ENCODE measurements at regions not wholly inside any gene's neighbourhood (a gene's known extent, or its start where the extent isn't known, plus 50 kb on each side); places are given as distances from the start of the nearest gene placed in this dataset.

- Histone ChIP-seq H3K14ac (ENCODE audit: insufficient read depth, low read length) (no peak overlapping the region), H3K4ac (ENCODE audit: low read depth, low read length) (no peak overlapping the region), H3K79me1 (ENCODE audit: insufficient read depth, low read depth, low read length, poor library complexity, severe bottlenecking) (no peaks in the 10 kb centered on the region), H4K8ac (replicated peaks; ENCODE audit: insufficient read length, low read depth, low read length) (no peak overlapping the region), H3K27me3 (ENCODE audit: insufficient read depth, low read length) (no peaks in the 10 kb centered on the region), H2BK15ac (ENCODE audit: low read depth, low read length) (no peak overlapping the region), H3K4me1 (ENCODE audit: insufficient read depth, low read length) (no peaks in the 10 kb centered on the region), H2AFZ (ENCODE audit: low read length) (no peak overlapping the region), H3K9me3 (ENCODE audit: control insufficient read depth, low read depth, low read length) (no peaks in the 10 kb centered on the region), H3K56ac (ENCODE audit: insufficient read length, low read depth, low read length) (no peak overlapping the region), H2BK20ac (ENCODE audit: low read depth, low read length, poor library complexity, severe bottlenecking) (no peak overlapping the region), H4K5ac (ENCODE audit: insufficient read length, low read depth, low read length) (no peak overlapping the region), H3K18ac (ENCODE audit: insufficient read length, low read depth, low read length) (no peak overlapping the region), H2BK5ac (ENCODE audit: insufficient read length, low read length) (no peak overlapping the region), H3K27ac (ENCODE audit: insufficient read length, low read depth, low read length) (no peak overlapping the region), H3K9ac (ENCODE audit: extremely low read depth, insufficient read length, low read length) (no peak overlapping the region), H4K91ac (ENCODE audit: insufficient read length, low read depth, low read length) (no peak overlapping the region), H3K23me2 (ENCODE audit: insufficient read length, low read depth, low read length, poor library complexity, severe bottlenecking) (no peaks in the 10 kb centered on the region), H2BK120ac (ENCODE audit: low read depth, low read length, poor library complexity, severe bottlenecking) (no peak overlapping the region), H2BK12ac (ENCODE audit: insufficient read length, low read depth, low read length) (no peak overlapping the region), H4K20me1 (ENCODE audit: control insufficient read depth, insufficient read depth, insufficient read length) (no peaks in the 10 kb centered on the region), H3K23ac (ENCODE audit: insufficient read length, low read depth, low read length) (no peak overlapping the region), H3T11ph (ENCODE audit: low read length) (no peak overlapping the region), H3K79me2 (ENCODE audit: insufficient read depth, low read length) (no peaks in the 10 kb centered on the region), H3K4me2 (ENCODE audit: insufficient read depth, insufficient read length, low read length) (no peak overlapping the region), H2AK5ac (ENCODE audit: insufficient read length, low read length) (no peak overlapping the region)
- Mint-ChIP-seq H3K4me3 (no peak overlapping the region), H3K9me3 (no peaks in the 10 kb centered on the region; a peak in 1 of 5 replicates), H3K4me1 (no peaks in the 10 kb centered on the region), H3K27me3 (ENCODE audit: low read depth) (no peaks in the 10 kb centered on the region), H3K36me3 (ENCODE audit: insufficient read depth in 1 of 3, low read depth in 3 of 3) (no peaks in the 10 kb centered on the region), H3K27ac (no peak overlapping the region)
- DNase-seq, result no peak
- no CpG with 5 or more reads among the region's 2 CpGs for WGBS (ENCODE audit: extremely low coverage, insufficient read length, low lambda C conversion rate)
- no peak for TF ChIP-seq CTCF (conservative IDR thresholded peaks at IDR 0.05)
Measured at GRCh38 chr9:29228558-29228957, 1655.3 kb upstream of the C9orf72 start.

Data from H9 (cell line).